HG03159 (cell line): ENCODE measurements at regions not wholly inside any gene's neighbourhood (a gene's known extent, or its start where the extent isn't known, plus 50 kb on each side); places are given as distances from the start of the nearest gene placed in this dataset.
"Not testable (repeated sequence)": the region's sequence is repeated elsewhere in the genome, so short reads cannot be mapped to it uniquely, and the experiment has no call there.

Experiments used
- ATAC-seq: cut with Tn5 transposase; IDR thresholded peaks from one replicate; pipeline ENCODE4 v1.9.1; 2021; ENCODE audit warnings: mild to moderate bottlenecking, moderate library complexity; ENCODE audit not compliant: unreplicated experiment

DNA sequence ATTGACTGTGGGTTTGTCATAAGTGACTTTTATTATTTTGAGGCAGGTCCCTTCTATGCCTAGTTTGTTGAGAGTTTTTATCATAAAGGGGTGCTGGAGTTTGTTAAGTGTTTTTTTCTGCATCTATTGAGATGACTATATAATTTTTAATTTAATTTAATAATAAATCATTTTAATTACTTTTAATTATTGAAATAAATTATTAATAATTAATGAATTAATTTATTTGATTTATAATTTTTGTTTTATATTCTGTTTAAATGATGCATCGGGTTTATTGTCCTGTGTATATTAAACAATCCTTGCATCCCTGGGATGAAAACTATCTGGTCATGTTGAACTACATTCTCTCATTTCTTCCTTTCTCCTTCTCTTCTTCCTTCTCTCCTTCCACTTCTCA lies 1352.2 kb upstream of the PRR20A start:
- no peak for ATAC-seq

DNA sequence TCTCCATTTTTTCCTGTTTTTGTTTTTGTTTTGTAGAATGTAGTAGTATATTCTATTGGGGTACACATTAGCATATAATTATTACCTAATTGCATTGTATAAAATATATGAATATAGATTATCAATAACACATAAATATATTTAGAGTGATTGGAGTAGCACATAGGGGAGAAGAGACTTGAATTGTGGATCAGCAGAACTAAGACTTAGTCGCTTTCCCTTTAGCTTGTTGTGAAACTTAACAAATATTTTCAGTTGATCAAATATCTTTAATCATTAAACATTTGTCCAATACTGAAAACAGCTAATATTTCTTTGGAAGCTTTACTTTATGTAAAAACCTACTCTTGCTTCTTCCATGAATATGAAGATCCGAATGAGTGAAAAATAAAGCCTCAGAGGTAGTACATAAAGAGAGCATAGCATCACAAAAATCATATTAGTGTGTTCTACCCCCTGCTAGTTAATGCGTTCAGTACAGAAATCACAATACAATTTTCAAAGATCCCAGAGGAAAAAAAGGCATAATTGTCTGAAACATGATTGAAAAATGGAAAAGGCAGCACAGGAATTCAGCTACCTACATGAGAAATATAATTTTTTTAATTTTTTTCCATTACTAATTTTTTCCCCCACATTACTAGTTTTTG lies 1348.0 kb upstream of the PRR20A start:
- ATAC-seq, result no peak

DNA sequence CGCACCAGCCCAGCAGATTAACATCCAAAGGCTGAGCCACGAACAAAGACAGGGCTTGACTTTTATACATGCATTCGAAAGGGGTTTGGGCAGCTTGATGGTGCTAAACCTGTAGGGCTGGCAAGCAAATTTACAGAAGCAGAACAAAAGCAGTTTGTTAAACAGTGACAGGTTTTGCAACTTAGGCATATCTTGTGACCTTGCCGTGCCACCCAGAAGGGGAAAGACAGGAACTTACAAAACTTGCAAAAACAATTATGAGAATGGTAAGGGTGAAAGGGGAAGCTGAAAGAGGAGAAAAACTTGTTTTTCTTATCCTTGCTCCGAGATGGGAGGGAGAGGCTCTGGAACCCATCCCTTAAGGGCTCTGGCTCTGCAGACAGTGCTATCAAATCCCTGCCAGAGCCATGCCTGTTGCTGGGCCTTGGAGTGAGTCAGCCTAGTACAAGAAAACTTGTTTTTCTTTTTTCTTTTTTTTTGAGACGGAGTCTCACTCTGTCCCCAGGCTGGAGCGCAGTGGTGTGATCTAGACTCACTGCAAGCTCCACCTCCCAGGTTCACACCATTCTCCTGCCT lies 1325.2 kb upstream of the PRR20A start:
- ATAC-seq, result no peak

DNA sequence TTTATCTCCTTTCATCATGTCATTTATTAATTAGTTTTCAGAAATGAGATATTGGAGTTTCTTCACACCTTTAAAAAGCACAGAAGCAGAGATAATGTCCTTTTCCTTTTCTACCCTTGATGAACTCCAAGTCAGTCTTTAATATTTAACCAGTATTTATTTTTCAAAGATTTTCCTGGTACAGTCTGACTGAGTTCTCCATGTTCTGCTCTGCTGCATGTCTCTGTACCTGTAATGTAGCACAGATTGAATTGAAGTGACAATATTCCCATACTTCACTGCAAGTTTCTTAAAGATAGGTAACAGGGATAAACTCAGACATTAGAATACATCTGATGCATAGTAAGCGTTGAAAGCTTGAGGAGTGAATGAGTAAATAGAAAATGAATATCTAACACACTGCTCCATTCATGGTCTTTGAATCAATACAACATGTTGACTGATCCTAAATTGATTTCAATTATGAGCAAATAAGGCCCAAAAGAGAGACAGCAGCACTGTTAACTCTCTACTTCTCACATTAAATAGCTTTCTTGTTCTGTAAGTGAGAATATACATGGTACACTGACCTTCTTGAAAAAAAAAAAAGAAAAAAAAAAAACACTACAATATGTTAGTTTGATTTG lies 1323.6 kb upstream of the PRR20A start:
- ATAC-seq, result no peak

DNA sequence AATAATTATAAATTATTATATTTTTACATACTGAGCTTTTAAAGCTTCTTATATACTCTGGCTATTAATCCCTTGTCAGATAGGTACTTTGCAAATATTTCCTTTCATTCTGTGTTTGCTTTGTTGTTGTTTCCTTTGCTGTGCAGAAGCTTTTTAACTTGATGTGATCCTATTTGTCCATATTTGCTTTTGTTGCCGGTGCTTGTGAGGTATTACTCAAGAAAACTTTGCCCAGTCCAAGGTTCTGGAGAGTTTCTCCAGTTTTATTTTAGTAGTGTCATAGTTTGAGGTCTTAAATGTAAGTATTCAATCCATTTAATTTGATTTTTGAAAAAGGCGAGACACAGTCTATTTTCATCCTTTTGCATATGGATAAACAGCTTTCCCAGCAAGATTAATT lies 1319.9 kb upstream of the PRR20A start:
- ATAC-seq, result no peak

DNA sequence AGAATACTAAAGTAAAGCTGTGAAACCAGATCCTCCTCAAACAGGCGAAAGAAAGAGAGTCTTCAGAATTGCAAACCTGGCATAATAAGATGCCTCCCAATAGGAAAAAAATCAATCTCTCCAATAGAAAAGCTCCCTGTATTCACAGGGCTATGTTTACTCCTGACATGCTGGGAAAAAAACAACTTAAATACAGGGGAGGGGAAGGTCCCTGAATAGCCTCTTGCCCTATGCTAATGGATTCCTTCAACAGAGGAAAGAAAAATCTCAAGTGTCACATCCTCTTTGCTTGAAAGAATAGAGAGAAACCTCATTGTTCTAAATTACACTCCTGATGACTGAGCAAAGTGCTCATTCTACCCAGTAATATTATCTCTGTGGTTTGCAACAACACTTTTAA lies 1271.1 kb upstream of the PRR20A start:
- ATAC-seq, result no peak

DNA sequence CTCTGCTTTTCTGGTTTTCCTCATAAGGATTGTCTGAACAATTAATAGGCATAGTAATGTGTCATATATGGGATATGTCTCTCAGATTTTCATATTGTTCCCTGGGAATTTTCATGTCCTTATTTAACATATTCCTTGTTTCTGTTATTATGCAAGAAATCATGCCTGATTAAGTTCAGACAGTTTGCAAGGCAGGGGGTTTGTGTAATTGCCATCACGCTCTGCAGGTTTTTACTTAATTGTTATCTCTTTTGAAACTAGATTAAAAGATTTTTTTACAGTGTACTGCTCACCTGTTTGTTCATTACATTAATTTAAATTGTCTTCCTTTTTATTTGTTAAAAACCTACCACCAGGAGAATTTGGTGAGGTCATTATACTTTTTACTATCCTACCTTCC lies 1253.2 kb upstream of the PRR20A start:
- ATAC-seq, result no peak

DNA sequence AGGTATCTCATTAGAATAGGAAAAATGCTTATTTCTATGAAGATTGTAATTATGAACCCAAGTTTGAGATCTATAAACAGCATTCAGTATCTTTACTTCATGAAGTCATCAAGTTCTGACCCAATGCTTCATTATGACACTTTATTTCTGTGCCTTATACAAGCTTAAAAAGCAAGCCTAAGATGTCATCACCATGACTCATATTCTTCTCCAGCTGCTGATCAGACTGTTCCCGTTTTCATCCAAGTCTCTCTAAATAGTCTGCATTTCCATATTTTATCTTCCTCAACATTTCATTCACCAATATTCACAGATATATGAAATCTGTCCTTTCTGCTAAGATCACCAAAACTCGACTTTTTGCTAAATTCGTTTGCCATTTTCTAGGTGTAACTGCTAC lies 1247.2 kb upstream of the PRR20A start:
- ATAC-seq, result no peak

DNA sequence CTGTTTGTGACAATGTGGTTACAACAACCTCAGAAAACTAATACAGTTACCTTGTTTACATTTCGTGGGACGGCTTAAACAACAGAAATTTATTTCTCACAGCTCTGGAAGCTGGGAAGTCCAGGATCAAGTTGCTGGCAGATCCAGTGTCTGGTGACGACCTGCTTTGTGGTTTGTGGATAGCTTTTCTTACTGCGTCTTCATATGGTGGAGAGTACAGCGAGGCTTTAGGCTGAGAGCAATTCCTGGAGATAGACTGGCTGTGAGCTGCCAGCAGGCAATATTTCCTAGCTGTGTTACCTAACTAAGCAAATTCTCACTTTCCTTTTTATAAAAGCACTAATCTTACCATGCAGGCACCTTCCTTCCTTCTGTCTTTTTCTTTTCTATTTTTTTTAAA lies 1203.5 kb upstream of the PRR20A start:
- no peak for ATAC-seq

DNA sequence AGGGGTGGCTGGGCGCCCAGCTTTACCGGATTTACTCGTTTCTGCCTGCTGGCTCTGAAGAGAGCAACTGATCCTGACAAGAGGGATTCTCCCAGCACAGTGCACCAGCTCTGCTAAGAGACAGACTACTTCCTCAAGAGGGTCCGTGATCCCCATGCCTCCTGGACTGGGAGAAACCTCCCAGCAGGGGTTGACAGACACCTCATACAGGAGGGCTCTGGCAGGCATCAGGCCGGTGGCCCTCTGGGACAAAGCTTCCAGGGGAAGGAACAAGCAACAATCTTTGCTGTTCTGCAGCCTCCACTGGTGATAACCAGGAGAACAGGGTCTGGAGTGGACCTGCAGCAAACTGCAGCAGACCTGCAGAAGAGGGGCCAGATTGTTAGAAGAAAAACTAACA lies 1192.5 kb upstream of the PRR20A start:
- ATAC-seq, result no peak

DNA sequence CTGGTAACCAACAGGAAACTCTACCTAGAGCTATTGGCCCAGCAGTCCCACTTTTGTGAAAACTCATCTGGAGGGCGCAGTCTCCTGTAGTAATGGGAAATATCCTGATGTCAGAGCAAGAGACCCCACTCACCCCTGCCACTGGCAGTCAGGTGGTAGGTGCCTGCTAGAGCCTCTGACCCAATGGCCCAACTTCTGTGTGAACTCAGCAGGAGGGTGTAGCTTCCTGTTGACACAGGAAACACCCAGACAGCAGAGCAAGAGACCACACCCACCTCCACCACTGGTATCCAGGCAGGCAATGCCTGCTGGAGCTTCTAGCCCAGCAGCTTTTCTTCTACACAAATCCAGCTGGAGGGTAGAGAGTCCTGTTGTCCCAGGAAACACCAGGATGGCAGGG lies 1176.8 kb upstream of the PRR20A start:
- ATAC-seq, result no peak

DNA sequence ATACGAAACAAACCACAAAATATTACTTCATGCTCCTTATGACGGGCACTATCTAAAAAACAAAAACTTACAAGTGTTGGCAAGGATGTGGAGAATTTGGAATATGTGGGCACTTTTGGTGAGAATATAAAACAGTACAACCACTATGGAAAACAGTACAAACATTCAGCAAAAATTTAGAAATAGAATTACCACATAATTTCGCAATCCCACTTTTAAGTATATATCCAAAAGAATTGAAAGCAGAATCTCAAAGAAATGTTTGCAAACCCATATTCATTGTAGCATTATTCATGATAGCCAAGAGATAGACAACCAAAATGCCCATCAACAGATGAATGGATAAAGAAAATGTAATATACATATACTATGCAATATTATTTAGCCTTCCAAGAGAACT lies 1173.7 kb upstream of the PRR20A start:
- ATAC-seq, result no peak

DNA sequence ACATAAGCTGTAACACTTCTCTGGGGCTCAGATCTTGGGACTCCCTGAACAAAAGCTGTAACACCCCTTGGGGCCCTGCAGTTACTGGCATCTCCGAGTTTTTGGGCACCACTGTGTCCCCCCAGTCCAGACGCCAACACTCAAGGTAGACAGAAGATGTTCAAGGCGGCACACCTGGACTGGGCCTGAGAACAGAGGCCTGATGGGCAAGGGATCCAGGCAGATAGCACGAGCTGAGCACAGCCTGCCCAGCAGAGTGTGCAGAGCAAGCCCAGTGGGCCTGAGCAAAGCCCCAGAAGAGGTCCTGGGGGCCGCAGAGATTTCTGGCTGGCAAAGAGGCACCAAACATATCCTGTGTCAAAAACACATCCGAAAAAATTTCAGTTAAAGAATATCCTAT lies 1163.3 kb upstream of the PRR20A start:
- no peak for ATAC-seq

DNA sequence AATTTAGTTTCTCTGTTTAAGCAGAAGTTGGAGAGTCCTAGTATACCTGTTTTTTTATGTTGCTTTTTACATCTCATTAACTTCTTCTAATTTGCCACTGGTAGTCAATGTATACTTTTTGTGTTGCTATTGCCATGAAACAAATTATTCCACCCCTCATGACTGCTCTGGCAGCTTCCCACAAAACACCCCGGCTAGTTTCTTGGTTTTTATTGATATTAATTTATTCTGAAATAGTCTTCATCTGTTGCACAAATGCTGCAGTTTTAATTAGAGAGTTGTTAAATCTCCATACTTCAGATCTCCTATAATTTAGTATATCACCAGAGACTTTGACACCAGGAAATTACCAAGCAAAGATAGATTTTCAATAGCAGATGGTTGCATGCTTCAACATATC lies 1159.3 kb upstream of the PRR20A start:
- no peak for ATAC-seq

DNA sequence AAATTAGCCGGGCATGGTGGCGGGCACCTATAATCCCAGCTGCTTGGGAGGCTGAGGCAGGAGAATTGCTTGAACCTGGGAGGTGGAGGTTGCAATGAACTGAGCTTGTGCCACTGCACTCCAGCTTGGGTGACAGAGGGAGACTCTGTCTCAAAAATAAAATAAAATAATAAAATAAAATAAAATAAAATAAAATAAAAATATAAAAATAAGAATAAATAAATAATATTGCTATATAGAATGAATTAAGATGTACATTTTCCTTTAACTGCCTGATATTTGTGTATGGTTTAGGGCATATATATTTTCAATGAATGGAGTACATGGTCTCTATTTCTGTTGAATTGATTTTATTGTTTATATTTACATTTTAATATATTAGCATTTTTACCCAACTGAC lies 1156.7 kb upstream of the PRR20A start:
- ATAC-seq, result not testable (repeated sequence)

DNA sequence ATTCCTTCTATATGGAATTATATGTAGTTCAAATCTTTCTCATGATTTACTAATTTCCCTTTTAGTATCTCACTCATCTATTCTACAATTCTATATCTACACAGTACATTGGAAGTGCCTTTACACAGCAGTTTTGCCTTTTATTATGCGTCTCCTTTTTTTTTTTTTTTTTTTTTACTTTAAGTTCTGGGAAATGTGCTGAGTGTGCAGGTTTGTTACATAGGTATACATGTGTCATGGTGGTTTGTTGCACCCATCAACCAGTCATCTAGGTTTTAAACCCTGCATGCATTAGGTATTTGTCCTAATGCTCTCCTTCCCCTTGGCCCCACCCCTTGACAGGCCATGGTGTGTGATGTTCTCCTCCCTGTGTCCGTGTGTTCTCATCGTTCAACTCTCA lies 1150.1 kb upstream of the PRR20A start:
- ATAC-seq, result no peak

DNA sequence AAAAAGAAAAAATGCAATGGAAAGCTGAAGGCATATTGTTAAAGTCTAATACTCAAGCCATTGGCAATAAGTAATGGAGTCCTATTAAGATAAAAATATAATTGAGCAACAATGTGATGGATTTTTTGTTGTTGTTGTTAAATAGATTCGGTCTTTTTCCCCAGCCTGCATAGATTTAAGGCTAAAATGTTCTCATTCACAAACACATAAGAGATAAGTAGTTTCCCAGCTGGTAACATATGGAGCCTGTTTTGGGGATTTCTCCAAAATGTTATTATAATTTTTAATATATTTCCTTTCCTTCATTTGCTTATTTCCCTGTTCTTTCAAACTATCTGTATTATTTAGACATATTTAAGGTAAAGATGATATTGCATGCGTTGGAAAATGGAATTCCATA lies 1149.1 kb upstream of the PRR20A start:
- ATAC-seq, result no peak

DNA sequence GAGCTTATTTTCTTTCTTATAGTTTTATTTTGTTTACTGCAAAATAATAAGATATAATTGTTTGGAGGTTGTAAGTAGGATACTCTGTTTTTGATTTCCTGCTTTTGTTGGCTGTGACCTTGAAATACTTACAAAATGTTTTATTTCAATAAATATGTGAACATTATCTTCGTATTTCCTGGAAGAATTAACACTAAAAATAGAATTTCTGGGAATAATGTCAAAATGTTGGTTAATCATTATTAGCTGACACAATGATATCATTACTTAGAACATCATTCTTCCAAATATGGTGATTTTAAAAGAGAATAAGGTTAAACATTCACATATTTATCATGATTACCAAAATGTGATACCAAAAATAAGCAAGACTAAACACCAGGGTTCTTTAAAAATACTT lies 1148.6 kb upstream of the PRR20A start:
- ATAC-seq, result no peak

DNA sequence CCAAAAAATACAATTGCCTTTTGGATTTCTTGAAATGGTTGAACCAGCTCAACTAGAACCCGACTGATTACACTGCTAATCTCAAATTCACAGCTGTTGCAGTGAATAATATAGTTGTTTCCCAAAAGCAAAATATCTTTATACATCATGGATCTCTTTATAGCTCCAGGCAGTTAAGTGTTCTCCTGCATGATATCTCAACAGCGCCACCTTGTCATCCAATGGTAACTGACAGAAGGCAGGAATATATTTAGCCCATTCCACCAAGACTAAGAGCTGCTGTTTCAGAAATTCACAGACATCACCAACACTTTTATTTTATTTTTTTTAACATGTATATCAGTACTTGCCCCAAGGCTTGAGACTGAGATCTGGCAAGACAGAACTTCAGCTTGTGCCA lies 1141.0 kb upstream of the PRR20A start:
- ATAC-seq, result no peak

DNA sequence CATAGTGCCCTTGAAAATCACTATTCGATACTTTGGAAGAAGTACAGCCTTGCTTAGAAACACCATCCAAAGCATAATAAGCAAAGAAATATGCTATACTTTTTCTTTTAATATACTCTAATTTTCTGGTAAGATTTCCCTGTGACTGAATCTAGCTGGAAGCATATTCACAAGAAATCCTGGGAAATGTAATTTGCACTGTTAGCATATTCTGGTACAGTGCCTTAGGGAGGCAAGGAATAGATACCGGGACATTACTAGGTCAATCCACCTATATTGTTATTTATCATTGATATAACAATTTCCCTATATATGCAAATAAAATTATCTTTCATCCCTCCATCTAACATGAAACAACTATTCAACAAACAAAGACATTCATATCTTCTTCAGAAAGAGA lies 1131.3 kb upstream of the PRR20A start:
- no peak for ATAC-seq

DNA sequence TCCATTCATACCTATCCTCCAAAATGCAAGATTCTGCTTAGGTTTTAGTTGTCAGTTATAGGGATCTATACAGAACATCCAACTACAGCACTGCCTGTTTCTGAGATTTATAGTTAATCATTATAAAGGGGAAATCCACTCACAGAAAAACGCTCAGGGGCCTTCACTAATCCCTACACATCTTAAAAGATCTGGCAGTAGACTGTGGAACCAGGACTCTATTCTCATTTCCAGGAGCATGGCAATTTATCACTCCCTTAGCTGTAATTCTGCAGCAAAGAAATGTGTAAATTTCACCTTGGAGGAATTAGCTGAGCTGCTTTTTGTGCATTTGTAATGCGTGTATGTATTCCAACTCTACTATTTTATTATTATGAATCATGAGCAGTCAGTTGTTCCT lies 1128.1 kb upstream of the PRR20A start:
- ATAC-seq, result no peak

DNA sequence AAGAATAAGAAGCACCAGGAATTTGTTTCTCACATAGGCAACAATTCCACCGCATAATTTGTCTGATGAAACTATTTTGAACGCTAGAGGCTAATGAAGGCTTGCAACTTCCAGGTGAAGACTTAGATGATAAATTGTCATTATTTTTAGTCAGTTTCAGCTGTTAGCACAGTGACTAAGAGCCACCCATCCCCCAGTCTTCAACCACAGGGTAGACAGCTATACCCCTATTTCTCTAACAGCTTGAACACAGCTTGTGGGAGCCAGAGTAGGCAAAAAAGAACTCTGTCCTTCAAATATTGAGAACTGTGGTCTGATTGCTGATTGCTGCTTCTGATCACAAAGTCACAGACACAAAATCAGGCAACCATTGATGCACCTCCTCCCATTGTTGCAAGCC lies 1124.8 kb upstream of the PRR20A start:
- ATAC-seq, result no peak

DNA sequence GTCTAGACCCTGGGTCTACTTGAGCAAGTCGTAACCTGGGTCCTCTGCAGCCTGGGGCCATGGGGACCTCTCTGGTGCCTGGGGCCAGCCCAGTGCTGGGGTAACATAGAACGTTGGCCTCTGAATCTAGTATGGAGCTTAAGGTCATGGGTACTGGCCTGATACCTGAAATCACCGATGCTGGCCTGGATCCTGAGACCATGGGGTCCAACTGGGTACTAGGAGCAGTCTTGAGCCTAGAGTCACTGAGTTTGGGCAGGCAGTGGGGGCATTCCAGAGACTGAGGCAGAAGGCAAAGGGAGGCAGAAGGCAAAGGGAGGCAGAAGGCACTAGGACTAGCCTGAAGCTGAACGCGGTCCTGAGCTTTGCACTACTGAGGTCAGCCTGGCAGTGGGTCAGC lies 1121.1 kb upstream of the PRR20A start:
- no peak for ATAC-seq
